B cell (primary cell): ENCODE measurements at regions not wholly inside any gene's neighbourhood (a gene's known extent, or its start where the extent isn't known, plus 50 kb on each side); places are given as distances from the start of the nearest gene placed in this dataset.

Experiments
- ATAC-seq: fragments of 200-7000 bp; cut with Tn5 transposase; one replicate; pipeline ENCODE4 v1.10.0; 2021; ENCODE audit warnings: low read depth, mild to moderate bottlenecking, moderate number of reproducible peaks, moderate library complexity
- CTCF ChIA-PET: fragments of 350-600 bp; sonication (Branson Sonifier 250); formaldehyde crosslinking; loops from one replicate; lab custom pipeline; 2021; ENCODE audit warnings: antibody characterized with exemption, inconsistent platforms; lab: Charles Lee
- POLR2A ChIA-PET: fragments of 350-600 bp; sonication (Branson Sonifier 250); formaldehyde crosslinking; loops from one replicate; lab custom pipeline; 2021; ENCODE audit warnings: antibody characterized with exemption; lab: Charles Lee
- DNase-seq: peaks from one replicate; pipeline ENCODE4 v3.0.0; 2013
- H2AFZ ChIP-seq: 2 replicates; pipeline ENCODE4 v1.6.1; 2012; ENCODE audit warnings: mild to moderate bottlenecking, low read depth, low read length; ENCODE audit not compliant: insufficient read depth, poor library complexity, severe bottlenecking
- H3K27ac ChIP-seq, 2 donors: 1 replicate in 1 of 2; 2 replicates in 1 of 2; pipeline ENCODE4 v1.5.1; 2012 to 2013; ENCODE audit warnings: low read length in 2 of 2, mild to moderate bottlenecking in 2 of 2, moderate library complexity in 1 of 2
- H3K27me3 ChIP-seq, 4 experiments: fragments of 200-600 bp in 1 of 4; sonication (generic) in 1 of 4; replicated peaks in 1 of 4; 1 replicate in 2 of 4; 2 replicates in 2 of 4; pipeline versions ENCODE4 v1.6.1 to v1.7.0; 2013 to 2016; ENCODE audit warnings: low read length in 3 of 4, mild to moderate bottlenecking in 2 of 4, mixed read lengths in 1 of 4, moderate library complexity in 1 of 4; ENCODE audit not compliant: insufficient read depth in 4 of 4, control insufficient read depth in 3 of 4; ENCODE audit errors: control extremely low read depth in 1 of 4
- H3K36me3 ChIP-seq, 2 experiments: replicated peaks in 1 of 2; 1 replicate in 1 of 2; 2 replicates in 1 of 2; pipeline versions ENCODE4 v1.6.1 to v1.7.1; 2013; ENCODE audit warnings: low read length in 1 of 2; ENCODE audit not compliant: insufficient read depth in 2 of 2, control insufficient read depth in 1 of 2; ENCODE audit errors: control extremely low read depth in 1 of 2, extremely low read depth in 1 of 2
- H3K4me1 ChIP-seq, 2 donors: fragments of 200-600 bp in 1 of 2; sonication (generic) in 1 of 2; 1 replicate in 1 of 2; 2 replicates in 1 of 2; pipeline versions ENCODE4 v1.5.1 to v1.6.1; 2013 to 2017; ENCODE audit warnings: low read length in 2 of 2; ENCODE audit not compliant: control insufficient read depth in 2 of 2, insufficient read depth in 2 of 2
- H3K4me2 ChIP-seq: replicated peaks from 2 replicates; pipeline ENCODE3; 2012; ENCODE audit warnings: mild to moderate bottlenecking, low read depth, low read length; ENCODE audit not compliant: poor library complexity, severe bottlenecking
- H3K4me3 ChIP-seq, 5 experiments: fragments of 200-600 bp in 1 of 5; sonication (generic) in 1 of 5; 1 replicate in 3 of 5; 2 replicates in 2 of 5; pipeline versions ENCODE4 v1.5.1 to v1.7.0; 2011 to 2016; ENCODE audit warnings: low read length in 4 of 5, mild to moderate bottlenecking in 4 of 5, low read depth in 2 of 5, control low read depth in 1 of 5, moderate library complexity in 1 of 5; ENCODE audit not compliant: insufficient read depth in 1 of 5; ENCODE audit errors: control extremely low read depth in 1 of 5, extremely low read depth in 1 of 5
- H3K79me2 ChIP-seq: fragments of 200-600 bp; sonication (generic); one replicate; pipeline ENCODE4 v1.6.0; 2016; ENCODE audit warnings: low read length; ENCODE audit not compliant: control insufficient read depth, insufficient read depth
- H3K9ac ChIP-seq: fragments of 200-600 bp; sonication (generic); 2 replicates; pipeline ENCODE4 v1.6.1; 2017; ENCODE audit warnings: mild to moderate bottlenecking, low read length, moderate library complexity
- H3K9me3 ChIP-seq, 3 donors: one replicate each; pipeline versions ENCODE4 v1.6.1 to v1.7.1; 2013; ENCODE audit warnings: low read length in 2 of 3; ENCODE audit not compliant: control insufficient read depth in 2 of 3, insufficient read depth in 1 of 3; ENCODE audit errors: control extremely low read depth in 1 of 3
- H4K20me1 ChIP-seq: 2 replicates; pipeline ENCODE4 v1.6.0; 2012; ENCODE audit warnings: mild to moderate bottlenecking, low read length; ENCODE audit not compliant: insufficient read depth, control insufficient read depth, poor library complexity, severe bottlenecking
- H3K27ac Mint-ChIP-seq: one replicate; pipeline ENCODE4 v1.8.0; 2021; ENCODE audit warnings: mixed read lengths
- H3K27me3 Mint-ChIP-seq: one replicate; pipeline ENCODE4 v1.8.0; 2021; ENCODE audit warnings: mixed read lengths
- H3K4me1 Mint-ChIP-seq: one replicate; pipeline ENCODE4 v1.8.0; 2021; ENCODE audit warnings: mixed read lengths
- H3K4me3 Mint-ChIP-seq: one replicate; pipeline ENCODE4 v1.8.0; 2021; ENCODE audit warnings: mixed read lengths
- H3K9me3 Mint-ChIP-seq: one replicate; pipeline ENCODE4 v1.8.0; 2022; ENCODE audit warnings: mixed read lengths; ENCODE audit not compliant: insufficient read depth
- EZH2 ChIP-seq: IDR thresholded peaks from 2 replicates; pipeline ENCODE4 v1.6.1; 2012; ENCODE audit warnings: borderline replicate concordance, low read depth, mild to moderate bottlenecking, moderate library complexity, low read length; ENCODE audit not compliant: insufficient read depth, poor library complexity, severe bottlenecking
- WGBS: methylation state at CpG from one replicate; pipeline ENCODE4 v1.1.5; 2013; ENCODE audit warnings: missing lambda C conversion rate; ENCODE audit not compliant: insufficient coverage; 5-methylcytosine and 5-hydroxymethylcytosine counted together
- intact Hi-C: fragments of 100-400 bp; cut with micrococcal nuclease; formaldehyde crosslinking; loops from one replicate; pipeline ENCODE4 v1.10.0; 2022
- TF ChIP-seq, protein P1 (sequence below): fragments of 200-600 bp; IDR thresholded peaks from one replicate; pipeline ENCODE4 v1.8.0; 2022; ENCODE audit warnings: antibody characterized with exemption, mild to moderate bottlenecking

- H4K20me1 ChIP-seq = no peaks in the 10 kb centered on the region
- no peak overlapping the region for H3K27ac Mint-ChIP-seq
- WGBS = 89% methylated on average over 1 of the region's 3 CpGs
- no peaks in the 10 kb centered on the region for H3K9me3 Mint-ChIP-seq
- H3K27me3 ChIP-seq = no peaks in the 10 kb centered on the region
- ATAC-seq = no peak
- no peaks in the 10 kb centered on the region for H3K4me1 ChIP-seq
- no peak overlapping the region for H2AFZ ChIP-seq
- no peaks in the 10 kb centered on the region for H3K9me3 ChIP-seq
- ChIA-PET POLR2A (no interaction called here), CTCF (no interaction called here)
- intact Hi-C loops = no loop called here
- no peak for TF ChIP-seq EZH2
- TF ChIP-seq, protein P1, sequence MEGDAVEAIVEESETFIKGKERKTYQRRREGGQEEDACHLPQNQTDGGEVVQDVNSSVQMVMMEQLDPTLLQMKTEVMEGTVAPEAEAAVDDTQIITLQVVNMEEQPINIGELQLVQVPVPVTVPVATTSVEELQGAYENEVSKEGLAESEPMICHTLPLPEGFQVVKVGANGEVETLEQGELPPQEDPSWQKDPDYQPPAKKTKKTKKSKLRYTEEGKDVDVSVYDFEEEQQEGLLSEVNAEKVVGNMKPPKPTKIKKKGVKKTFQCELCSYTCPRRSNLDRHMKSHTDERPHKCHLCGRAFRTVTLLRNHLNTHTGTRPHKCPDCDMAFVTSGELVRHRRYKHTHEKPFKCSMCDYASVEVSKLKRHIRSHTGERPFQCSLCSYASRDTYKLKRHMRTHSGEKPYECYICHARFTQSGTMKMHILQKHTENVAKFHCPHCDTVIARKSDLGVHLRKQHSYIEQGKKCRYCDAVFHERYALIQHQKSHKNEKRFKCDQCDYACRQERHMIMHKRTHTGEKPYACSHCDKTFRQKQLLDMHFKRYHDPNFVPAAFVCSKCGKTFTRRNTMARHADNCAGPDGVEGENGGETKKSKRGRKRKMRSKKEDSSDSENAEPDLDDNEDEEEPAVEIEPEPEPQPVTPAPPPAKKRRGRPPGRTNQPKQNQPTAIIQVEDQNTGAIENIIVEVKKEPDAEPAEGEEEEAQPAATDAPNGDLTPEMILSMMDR = no peak
- no peaks in the 10 kb centered on the region for H3K36me3 ChIP-seq
- no peaks in the 10 kb centered on the region for H3K4me1 Mint-ChIP-seq
- no peak overlapping the region for H3K9ac ChIP-seq
- no peak for DNase-seq
- no peak overlapping the region for H3K4me2 ChIP-seq
- no peaks in the 10 kb centered on the region for H3K27me3 Mint-ChIP-seq
- H3K4me3 ChIP-seq = no peak overlapping the region
- H3K27ac ChIP-seq = no peak overlapping the region
- no peaks in the 10 kb centered on the region for H3K79me2 ChIP-seq
- no peak overlapping the region for H3K4me3 Mint-ChIP-seq
Measured at GRCh38 chr13:73513751-73514150, 454.9 kb downstream of the KLF5 start.

DNA sequence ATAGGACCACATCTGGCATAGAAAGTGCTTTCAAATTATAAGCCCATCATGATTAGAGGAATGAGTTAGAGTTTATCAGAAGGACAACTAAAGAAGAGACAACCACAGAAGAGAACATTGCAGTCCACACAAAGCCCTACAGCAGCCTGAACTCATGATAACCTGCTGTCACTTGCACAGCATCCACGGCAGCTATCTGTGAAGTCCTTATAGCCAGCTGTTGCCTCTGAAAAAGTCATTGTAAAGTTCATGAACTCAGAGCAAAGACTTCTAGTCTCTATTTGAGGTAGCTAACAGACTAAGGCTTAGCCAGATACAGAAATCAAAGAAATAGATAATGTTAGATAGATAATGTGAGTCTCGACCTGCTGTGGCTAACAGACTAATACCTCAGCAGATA is 450.0 kb downstream of the KLF5 start:
- TF ChIP-seq, protein P1 = no peak
- TF ChIP-seq EZH2 = no peak
- no peak overlapping the region for H3K4me3 Mint-ChIP-seq

More for the DNA sequence above, 450.0 kb downstream of the KLF5 start:
- Histone ChIP-seq H3K27me3 (no peaks in the 10 kb centered on the region), H3K4me1 (no peaks in the 10 kb centered on the region), H3K36me3 (no peaks in the 10 kb centered on the region), H3K9ac (no peak overlapping the region), H3K4me2 (no peak overlapping the region), H3K79me2 (no peaks in the 10 kb centered on the region), H4K20me1 (no peaks in the 10 kb centered on the region), H3K27ac (no peak overlapping the region), H3K4me3 (no peak overlapping the region), H2AFZ (no peak overlapping the region), H3K9me3 (no peaks in the 10 kb centered on the region)
- Mint-ChIP-seq H3K9me3 (no peaks in the 10 kb centered on the region), H3K27ac (no peak overlapping the region), H3K27me3 (no peaks in the 10 kb centered on the region), H3K4me1 (no peaks in the 10 kb centered on the region)
- no peak for DNase-seq
- intact Hi-C loops = no loop called here
- ChIA-PET CTCF (no interaction called here), POLR2A (no interaction called here)
- no peak for ATAC-seq
- WGBS = no CpG with 5 or more reads among the region's 2 CpGs
